NCI-H146 (cell line): ENCODE measurements at regions not wholly inside any gene's neighbourhood (a gene's known extent, or its start where the extent isn't known, plus 50 kb on each side); places are given as distances from the start of the nearest gene placed in this dataset.
A peak's percentile ranks its signal among the peaks of the same experiment; 100 is the strongest.
"Not testable (repeated sequence)": the region's sequence is repeated elsewhere in the genome, so short reads cannot be mapped to it uniquely, and the experiment has no call there.

Source experiments
- DNase-seq: peaks from one replicate; lab custom pipeline; 2025; lab: John Stamatoyannopoulos, UW

GRCh38 chr1:109857702-109858101 lies 52.9 kb upstream of the CSF1 start:
- not testable (repeated sequence) for DNase-seq

GRCh38 chr1:109855986-109856385 lies 54.7 kb upstream of the CSF1 start:
- not testable (repeated sequence) for DNase-seq

DNA sequence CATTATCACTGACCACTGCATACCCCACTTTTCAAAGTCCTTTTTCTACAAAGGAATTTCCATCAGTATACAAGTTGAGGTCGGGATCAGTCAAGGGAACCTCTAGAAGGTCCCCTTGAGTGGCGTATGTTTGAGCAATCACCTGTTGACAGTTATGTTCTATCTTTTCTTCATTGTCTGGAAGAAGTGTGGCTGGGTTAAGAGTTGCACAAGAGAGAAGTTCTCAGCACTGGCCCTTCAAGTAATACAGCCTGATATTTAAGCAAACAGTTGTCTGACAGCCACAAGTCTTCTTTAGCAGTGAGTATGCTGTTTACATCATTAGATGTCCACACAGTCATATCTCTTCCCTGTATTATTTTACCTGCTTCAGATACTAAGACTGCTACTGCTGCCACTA lies 56.7 kb upstream of the CSF1 start:
- not testable (repeated sequence) for DNase-seq

DNA sequence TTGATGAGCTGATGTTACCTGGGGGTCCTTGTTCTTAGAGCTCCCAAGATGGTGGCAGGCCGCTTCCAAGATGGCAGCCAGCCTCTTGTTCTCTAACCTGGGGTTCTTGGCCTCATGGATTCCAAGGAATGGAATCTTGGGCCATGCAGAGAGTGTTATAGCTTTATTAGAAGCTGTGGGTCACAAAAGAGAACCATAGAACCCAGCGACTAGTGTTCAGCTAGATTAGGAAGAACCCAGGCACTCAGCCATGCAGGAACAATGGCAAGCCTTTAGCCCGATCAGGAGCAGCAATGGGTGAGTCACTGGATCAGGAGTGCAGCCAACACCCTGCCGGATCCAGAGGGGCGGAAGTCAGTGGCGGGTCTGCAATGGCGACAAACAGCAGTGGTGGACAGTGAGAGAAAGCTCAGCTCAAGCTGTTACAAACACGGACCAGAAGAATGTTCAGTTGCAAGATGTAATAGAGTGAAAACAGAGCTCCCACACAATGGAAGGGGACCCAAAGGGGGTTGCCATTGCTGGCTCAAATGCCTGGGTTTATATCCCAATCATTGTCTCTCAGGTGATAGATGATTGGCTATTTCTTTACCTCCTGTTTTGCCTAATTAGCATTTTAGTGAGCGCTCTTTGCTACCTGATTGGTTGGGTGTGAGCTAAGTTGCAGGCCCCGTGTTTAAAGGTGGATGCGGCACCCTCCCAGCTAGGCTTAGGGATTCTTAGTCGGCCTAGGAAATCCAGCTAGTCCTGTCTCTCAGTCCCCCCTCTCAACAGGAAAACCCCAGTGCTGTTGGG lies 58.2 kb upstream of the CSF1 start:
- DNase-seq, result not testable (repeated sequence)

- no peak for DNase-seq
Measured at GRCh38 chr1:109850827-109851226, 59.8 kb upstream of the CSF1 start.

DNA sequence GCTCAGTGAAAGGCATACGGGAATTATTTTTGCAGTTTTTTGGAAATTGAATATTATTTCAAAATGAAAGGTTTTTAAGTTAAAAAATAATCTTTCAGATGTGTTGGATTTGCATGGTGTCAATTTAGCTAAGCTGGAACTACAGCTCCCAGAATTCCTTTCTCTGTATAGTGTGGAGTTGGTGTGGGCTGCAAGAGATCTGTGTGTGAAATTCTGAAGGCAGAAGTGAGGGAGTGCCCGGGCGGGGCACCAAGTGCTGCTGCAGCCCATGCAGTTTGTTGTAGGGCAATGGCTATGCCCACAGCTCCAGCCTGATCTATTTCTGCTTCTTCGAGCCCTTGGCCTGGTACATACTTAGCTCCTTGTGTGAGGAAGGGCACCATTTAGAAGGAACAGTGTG lies 60.5 kb upstream of the CSF1 start:
- no peak for DNase-seq

GRCh38 chr1:109849655-109850054 lies 61.0 kb upstream of the CSF1 start:
- no peak for DNase-seq

- no peak for DNase-seq
Measured at GRCh38 chr1:109847251-109847650, 63.4 kb upstream of the CSF1 start.

DNA sequence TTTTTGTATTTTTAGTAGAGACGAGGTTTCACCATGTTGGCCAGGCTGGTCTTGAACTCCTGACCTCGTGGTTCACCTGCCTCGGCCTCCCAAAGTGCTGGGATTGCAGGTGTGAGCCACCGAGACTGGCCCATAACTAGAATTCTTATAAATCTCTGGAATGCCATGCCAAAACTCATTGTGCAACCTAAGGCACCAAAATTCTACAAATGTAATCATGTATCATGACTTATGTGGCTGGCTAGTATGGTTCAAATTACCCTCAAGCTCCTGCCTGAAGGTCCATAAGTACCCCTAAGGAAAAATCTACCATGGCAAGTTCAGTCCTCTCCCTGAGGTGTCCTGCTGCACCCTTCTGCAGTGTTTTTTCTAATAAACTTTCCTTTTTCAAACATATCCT lies 63.8 kb upstream of the CSF1 start:
- no peak for DNase-seq

DNA sequence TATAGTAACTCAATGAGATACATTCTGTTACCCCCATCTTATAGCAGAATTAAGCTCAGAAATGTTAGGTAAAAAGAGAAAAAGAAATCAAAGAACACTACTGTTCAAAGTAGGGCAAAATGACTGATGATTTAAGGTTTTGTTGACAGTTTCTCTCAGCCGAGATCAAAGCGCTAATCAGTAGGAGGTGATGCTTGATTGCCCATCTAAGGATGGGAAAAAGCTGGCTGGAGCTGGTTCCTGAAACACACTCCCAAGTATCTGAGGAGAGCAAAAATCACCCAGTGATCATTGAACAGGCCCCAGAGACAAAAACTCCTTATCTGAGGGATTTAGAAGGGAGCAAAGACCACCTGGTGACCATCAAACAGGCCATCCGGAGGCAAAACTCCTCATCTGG lies 64.5 kb upstream of the CSF1 start:
- peak; percentile 38 for DNase-seq

GRCh38 chr1:109845658-109846057 lies 65.0 kb upstream of the CSF1 start:
- no peak for DNase-seq

GRCh38 chr1:109844609-109845008 lies 66.0 kb upstream of the CSF1 start:
- no peak for DNase-seq

DNA sequence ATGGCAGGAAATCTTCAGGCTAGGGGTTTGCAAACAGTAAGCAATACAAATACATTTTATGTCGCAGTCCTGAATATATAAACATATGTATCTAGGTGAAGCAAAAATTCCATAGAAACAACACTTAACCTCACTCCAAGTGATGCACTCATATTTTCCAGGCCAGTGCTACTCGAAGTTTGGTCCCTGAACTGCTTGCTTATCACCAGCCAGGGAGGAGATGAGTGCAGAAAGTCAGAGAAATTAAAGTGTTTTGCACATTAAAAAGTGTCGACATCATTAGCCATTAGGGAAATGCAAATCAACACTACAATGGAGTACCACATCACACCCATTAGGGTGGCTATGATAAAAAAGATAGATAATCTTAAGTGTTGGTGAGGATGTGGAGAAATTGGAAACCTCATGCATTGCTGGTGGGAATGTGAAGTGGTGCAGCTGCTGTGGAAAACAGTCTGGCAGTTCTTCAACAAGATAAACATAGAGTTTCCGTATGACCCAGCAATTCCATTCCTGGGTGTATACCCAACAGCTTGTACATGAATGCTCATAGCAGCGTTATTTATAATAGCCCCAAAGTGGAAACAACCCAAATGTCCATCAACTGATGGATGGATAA lies 70.5 kb upstream of the CSF1 start:
- DNase-seq, result no peak

- DNase-seq, result not testable (repeated sequence)
Measured at GRCh38 chr1:109839276-109839675, 71.4 kb upstream of the CSF1 start.

DNA sequence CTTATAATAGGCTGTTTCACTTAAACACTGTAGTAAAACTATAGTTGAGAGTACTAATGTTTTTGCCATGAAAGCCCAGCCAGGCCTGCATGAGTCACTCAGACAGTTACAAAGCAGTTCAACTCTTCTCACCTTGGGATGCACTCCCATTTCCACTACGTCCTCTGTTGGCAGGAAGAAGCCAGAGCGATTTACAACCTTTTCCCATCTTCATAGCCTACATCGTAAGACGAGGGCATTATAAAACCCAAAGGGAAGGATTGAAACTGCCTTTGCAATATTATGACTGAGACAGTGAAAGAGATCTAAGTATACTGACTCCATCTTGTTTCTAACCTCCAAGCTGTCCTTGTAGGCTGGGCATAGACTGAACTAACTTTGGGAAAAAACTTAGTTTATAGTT lies 71.8 kb upstream of the CSF1 start:
- no peak for DNase-seq

DNA sequence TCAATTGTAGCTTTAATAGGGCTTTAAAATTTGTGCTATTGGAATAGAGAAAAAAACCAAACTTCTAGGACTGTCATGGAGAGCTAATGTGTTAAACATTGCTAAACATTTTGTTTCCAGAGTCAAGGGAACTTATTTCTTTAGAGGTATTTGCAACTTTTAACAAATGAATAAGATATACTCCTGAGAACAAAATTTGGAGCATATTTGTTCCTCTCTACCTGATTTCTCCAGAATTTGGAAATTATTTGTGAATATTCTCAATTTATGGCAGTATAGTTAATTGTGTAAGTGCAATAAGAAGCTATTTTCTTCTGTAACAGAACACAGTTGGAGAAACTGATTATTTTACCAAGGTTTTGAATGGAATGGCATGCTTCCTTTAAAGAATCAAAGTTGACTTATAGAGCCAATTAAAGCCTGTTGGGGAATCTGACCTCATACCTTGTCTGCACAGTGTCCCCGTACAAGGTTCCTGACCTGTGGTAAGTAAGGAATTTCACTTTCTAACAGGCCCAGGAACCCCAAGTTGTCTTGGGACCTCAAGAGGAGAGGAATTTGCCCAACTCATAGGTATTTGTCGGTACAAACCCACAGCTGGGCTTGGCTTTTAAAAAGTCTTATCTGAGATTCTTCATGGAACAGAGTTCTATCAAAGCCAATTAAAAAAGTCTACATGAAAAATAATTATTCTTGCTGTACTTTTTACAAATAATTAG lies 72.6 kb upstream of the CSF1 start:
- no peak for DNase-seq

GRCh38 chr1:109835645-109836044 lies 71.9 kb upstream of the EPS8L3 start:
- DNase-seq, result not testable (repeated sequence)

DNA sequence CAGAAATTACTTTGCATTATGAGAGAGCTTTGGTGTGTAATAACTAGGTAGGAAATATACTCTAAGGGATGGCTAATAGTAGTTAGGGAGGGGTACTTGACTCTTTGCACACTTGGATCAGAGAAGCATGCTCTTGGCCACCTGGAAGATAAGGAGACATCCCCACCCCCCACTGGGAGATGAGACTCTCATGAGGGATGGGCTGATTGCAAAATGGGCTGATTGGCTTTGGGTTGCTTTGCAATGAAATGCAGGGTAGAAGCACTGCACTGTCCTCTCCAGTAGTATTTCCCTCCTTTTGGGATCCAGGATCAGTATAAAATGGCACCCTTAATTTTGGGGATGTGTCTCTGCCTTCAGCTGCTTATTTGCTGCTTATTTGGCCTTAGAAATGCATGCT lies 71.2 kb upstream of the EPS8L3 start:
- no peak for DNase-seq

- no peak for DNase-seq
Measured at GRCh38 chr1:109832945-109833344, 69.2 kb upstream of the EPS8L3 start.

GRCh38 chr1:109828756-109829505 lies 65.2 kb upstream of the EPS8L3 start:
- DNase-seq, result no peak

DNA sequence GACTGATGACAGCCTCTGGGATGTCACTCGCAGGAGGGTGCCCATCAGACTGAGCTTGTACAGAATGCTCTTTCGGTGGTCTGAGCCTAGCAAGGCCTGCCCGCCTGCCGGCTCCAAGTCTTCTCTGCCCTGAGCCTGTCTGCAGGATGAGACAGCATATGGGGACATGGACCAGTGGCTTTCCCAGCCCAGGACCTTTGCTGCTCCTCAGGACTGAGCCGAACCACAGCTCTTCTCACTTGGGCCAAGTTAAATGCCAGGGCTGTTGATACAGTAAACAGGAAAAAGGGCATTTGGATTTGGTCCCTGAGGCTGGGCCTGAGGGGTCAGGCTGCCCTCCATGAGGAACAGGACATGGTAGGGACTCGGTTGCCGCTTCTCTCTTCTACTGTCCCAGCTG lies 64.3 kb upstream of the EPS8L3 start:
- DNase-seq, result no peak

GRCh38 chr1:109827466-109827865 lies 63.7 kb upstream of the EPS8L3 start:
- DNase-seq, result no peak
